NCI-H524 treated with DMSO at 0.1 percent for 48 hours (cell line): ENCODE measurements at regions not wholly inside any gene's neighbourhood (a gene's known extent, or its start where the extent isn't known, plus 50 kb on each side); places are given as distances from the start of the nearest gene placed in this dataset.
"Not testable (repeated sequence)": the region's sequence is repeated elsewhere in the genome, so short reads cannot be mapped to it uniquely, and the experiment has no call there.

Experiments used
- DNase-seq: peaks from one replicate; lab custom pipeline; 2025; lab: John Stamatoyannopoulos, UW

- no peak for DNase-seq
Measured at GRCh38 chr6:130557481-130558112, 191.8 kb downstream of the TMEM200A start.

- DNase-seq: no peak
Measured at GRCh38 chr6:130558131-130558530, 192.3 kb downstream of the TMEM200A start.

- DNase-seq: no peak
Measured at GRCh38 chr6:130559166-130559565, 193.3 kb downstream of the TMEM200A start.

- no peak for DNase-seq
Measured at GRCh38 chr6:130560231-130560630, 194.4 kb downstream of the TMEM200A start.

- not testable (repeated sequence) for DNase-seq
Measured at GRCh38 chr6:130561159-130561558, 195.3 kb downstream of the TMEM200A start.

- no peak for DNase-seq
Measured at GRCh38 chr6:130565696-130566095, 199.9 kb downstream of the TMEM200A start.

- no peak for DNase-seq
Measured at GRCh38 chr6:130574146-130574545, 208.3 kb downstream of the TMEM200A start.

GRCh38 chr6:130575557-130575956 is 209.7 kb downstream of the TMEM200A start:
- no peak for DNase-seq

- no peak for DNase-seq
Measured at GRCh38 chr6:130575971-130576370, 210.2 kb downstream of the TMEM200A start.

GRCh38 chr6:130577178-130577919 is 211.5 kb downstream of the TMEM200A start:
- DNase-seq: no peak

- no peak for DNase-seq
Measured at GRCh38 chr6:130578713-130579112, 212.9 kb downstream of the TMEM200A start.

GRCh38 chr6:130583268-130583667 is 217.5 kb downstream of the TMEM200A start:
- DNase-seq: no peak

- no peak for DNase-seq
Measured at GRCh38 chr6:130585587-130585986, 219.8 kb downstream of the TMEM200A start.

- DNase-seq: no peak
Measured at GRCh38 chr6:130587778-130588520, 222.1 kb downstream of the TMEM200A start.

GRCh38 chr6:130593200-130593599 is 227.4 kb downstream of the TMEM200A start:
- DNase-seq: no peak

GRCh38 chr6:130593948-130594347 is 228.1 kb downstream of the TMEM200A start:
- DNase-seq: no peak

GRCh38 chr6:130598021-130598989 is 228.9 kb upstream of the SMLR1 start:
- DNase-seq: no peak

GRCh38 chr6:130600880-130601341 is 226.3 kb upstream of the SMLR1 start:
- DNase-seq: no peak

- no peak for DNase-seq
Measured at GRCh38 chr6:130602151-130602770, 224.9 kb upstream of the SMLR1 start.

GRCh38 chr6:130603391-130603790 is 223.8 kb upstream of the SMLR1 start:
- no peak for DNase-seq

- no peak for DNase-seq
Measured at GRCh38 chr6:130604841-130605399, 222.3 kb upstream of the SMLR1 start.
